HG03135 (cell line): ENCODE measurements at regions not wholly inside any gene's neighbourhood (a gene's known extent, or its start where the extent isn't known, plus 50 kb on each side); places are given as distances from the start of the nearest gene placed in this dataset.
"Not testable (repeated sequence)": the region's sequence is repeated elsewhere in the genome, so short reads cannot be mapped to it uniquely, and the experiment has no call there.

Source experiments
- ATAC-seq: cut with Tn5 transposase; IDR thresholded peaks from one replicate; pipeline ENCODE4 v1.9.1; 2021; ENCODE audit warnings: mild to moderate bottlenecking, moderate library complexity; ENCODE audit not compliant: unreplicated experiment

DNA sequence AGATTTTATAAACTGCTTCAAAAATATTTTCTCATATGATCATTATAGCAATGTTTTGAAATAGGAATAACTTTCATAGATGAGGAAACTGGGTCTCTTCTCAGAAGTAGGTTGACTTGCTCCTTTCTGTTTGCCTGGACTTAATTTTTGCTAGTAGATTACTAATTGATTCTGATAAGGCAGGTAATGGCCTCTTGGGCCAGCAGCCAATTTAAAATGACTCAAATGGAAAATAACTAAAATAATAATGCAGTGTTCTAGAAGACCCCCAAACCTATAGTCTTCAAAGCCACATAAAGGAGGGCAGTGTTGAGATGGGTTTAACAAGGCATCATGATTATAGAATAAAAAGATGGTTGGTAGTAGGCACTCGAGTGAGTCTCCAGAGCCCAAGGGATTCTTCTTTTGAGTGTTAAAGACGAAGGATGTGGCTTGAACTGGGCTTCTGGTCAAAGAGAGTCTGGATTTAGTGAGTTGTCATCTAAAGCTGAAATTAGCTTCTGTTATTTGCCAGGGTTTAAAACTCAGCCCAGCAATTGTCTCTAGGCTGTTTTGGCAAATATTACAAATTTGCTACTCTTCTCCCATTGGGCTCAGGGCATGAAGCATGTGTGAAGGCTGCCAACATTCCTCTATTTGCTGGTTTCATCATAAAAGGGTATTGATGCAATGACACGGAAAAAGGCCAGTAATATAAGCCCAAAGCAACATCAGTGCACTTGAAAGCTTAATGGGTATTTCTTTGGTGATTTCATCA, 297.1 kb upstream of the MEIS2 start:
- no peak for ATAC-seq

- no peak for ATAC-seq
Measured at GRCh38 chr15:37416103-37416502, 315.8 kb upstream of the MEIS2 start.

GRCh38 chr15:37425541-37425940, 325.2 kb upstream of the MEIS2 start:
- no peak for ATAC-seq

- not testable (repeated sequence) for ATAC-seq
Measured at GRCh38 chr15:37427393-37427792, 327.0 kb upstream of the MEIS2 start.

DNA sequence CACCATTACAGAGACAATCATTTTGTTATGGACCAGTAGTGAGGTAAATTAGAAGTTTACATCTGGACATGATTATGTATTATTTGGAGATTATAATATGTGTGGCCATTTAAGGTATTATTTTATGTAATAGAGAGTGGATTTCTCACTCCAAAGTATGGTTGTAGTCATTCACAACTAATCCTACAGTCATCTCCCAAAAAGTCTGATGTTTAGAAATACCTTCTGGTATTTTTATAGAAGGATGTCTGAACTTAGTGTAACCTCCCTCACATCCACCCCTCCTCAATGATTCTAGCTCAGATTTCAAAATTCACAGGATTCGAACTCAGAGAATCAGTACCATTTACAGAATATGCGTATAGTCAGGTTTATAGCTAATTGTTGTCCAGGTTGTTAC, 346.6 kb upstream of the MEIS2 start:
- no peak for ATAC-seq

DNA sequence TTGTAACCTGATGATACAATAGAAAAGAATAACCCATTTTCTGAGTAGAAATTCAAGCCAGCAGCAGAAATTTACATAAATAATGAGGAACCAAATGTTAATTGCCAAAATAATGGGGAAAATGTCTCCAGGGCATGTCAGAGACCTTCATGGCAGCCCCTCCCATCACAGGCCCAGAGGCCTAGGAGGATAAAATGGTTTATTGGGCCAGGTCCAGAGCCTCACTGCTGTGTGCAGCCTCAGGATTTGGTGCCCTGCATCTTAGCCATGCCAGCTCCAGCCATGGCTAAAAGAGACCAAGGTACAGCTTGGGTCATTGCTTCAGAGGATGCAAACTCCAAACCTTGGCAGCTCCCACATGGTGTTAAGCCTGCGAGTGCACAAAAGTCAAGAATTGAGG, 352.1 kb upstream of the MEIS2 start:
- no peak for ATAC-seq

DNA sequence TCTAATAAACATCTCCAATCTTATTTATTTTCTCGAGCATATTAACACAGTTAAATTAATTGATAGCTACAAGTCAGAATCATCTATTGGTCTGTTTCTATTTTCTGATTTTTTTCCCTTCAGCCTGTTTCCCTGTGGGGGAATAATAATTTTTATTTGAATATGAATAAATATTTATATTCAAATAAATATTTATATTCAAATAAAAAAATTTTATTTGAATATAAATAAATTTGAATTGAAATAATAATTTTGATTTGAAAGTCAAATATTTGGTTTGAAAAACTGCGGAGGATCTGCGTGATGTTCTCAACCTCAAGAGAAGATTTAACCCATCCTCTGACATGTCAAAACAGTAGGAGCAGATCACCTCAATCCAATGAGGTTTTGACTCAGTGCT, 380.1 kb upstream of the MEIS2 start:
- no peak for ATAC-seq

DNA sequence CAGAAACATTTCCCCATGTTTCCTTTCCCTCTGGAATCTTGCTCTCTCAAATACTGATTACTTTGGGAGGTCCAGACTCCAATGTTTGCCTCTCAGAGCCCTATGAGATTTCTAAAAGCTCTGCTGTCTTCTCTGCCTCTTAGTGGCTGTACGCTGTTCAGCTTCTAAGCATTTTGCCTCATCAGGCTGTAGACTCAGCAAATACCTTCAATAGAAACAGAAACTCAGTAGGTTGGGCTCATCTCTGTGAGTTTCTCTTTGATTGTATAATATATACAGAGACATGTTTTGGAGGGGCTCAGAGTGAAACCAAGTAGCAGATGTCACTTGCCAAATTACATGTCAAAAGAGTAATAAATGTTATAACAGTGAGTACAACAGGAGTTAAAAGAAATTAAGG, 380.8 kb upstream of the MEIS2 start:
- ATAC-seq: no peak

GRCh38 chr15:37483779-37484178, 383.4 kb upstream of the MEIS2 start:
- ATAC-seq: no peak

GRCh38 chr15:37485056-37485455, 384.7 kb upstream of the MEIS2 start:
- no peak for ATAC-seq

DNA sequence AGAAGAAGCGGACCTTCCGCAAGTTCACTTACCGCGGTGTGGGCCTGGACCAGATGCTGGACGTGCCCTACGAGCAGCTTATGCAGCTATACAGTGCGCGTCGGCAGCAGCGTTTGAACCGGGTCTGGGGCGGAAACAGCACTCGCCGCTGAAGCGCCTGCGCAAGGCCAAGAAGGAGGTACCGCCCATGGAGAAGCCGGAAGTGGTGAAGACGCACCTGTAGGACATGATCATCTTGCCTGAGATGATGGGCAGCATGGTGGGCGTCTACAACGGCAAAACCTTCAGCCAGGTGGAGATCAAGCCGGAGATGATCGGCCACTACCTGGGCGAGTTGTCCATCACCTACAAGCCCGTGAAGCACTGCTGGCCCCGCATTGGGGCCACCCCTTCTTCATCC, 390.4 kb upstream of the MEIS2 start:
- ATAC-seq: no peak

DNA sequence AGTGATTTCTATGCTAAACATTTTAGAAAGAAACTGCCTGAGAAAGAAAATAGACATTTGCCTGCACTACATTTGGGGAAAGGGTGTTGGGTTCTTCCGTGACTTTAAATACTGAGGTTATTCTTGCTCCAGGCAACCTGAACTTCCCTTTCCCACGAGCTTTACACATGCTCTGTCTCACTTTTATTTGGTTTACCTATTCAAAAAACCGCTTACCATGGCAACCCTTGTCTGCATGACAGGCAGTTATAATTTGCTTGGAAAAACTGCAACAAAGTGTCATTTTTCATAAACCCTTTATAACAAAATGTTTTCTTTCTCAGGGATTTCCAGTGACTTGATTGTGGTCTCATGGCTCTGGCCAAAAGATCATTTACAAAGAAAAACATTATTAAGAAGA, 416.3 kb upstream of the MEIS2 start:
- ATAC-seq: no peak

- ATAC-seq: no peak
Measured at GRCh38 chr15:37517191-37517895, 417.0 kb upstream of the MEIS2 start.

- no peak for ATAC-seq
Measured at GRCh38 chr15:37518436-37518835, 416.0 kb upstream of the TMCO5A start.

GRCh38 chr15:37520026-37520425, 414.4 kb upstream of the TMCO5A start:
- no peak for ATAC-seq

GRCh38 chr15:37520882-37521281, 413.6 kb upstream of the TMCO5A start:
- no peak for ATAC-seq

DNA sequence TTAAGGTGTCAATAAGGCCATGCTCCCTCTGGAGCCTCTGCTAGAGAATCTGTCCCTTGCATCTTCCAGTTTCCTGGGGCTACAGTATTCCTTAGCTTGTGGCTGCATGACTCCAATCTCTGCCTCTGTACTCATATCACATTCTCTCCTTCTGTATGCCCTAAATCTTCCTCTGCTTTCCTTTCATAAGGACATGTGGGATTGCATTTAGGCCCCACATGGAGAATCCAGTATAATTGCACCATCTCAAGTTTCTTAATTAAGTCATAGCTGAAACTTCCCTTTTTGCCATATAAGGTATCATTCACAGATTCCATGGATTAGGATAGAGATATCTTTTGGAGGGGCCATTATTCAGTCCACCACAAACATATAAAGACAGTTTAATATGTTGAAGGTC, 409.8 kb upstream of the TMCO5A start:
- no peak for ATAC-seq

- ATAC-seq: no peak
Measured at GRCh38 chr15:37528432-37528831, 406.0 kb upstream of the TMCO5A start.

DNA sequence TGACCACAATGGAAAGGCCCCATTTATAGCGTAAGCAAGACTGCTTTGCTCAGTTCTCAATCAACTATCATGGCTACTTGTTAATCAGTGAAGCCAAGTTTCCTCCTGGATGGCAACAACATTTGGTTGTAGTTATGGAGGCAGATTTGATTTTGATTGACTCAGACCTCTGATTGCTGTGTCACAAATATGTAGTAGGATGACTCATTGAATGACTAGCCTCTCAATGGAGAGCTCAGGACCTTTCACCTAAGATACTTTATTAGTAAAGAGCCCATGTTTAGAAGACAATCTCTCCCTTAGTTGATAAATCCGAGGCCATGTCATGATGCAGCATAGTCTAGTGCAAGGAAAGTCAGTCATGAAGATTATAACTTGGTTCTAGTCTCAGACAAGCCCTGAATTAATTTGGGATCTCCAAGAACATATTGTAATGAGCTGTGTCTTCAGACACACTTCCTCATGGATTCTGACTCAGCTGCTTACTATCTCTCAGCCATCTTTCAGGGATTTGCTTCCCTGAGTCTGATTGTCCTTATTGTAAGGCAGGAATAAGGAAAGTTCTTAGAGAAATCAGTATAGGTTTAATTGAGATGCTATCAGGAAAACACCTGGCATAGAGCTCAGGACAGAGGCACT, 397.4 kb upstream of the TMCO5A start:
- ATAC-seq: no peak

- no peak for ATAC-seq
Measured at GRCh38 chr15:37537802-37538201, 396.6 kb upstream of the TMCO5A start.

DNA sequence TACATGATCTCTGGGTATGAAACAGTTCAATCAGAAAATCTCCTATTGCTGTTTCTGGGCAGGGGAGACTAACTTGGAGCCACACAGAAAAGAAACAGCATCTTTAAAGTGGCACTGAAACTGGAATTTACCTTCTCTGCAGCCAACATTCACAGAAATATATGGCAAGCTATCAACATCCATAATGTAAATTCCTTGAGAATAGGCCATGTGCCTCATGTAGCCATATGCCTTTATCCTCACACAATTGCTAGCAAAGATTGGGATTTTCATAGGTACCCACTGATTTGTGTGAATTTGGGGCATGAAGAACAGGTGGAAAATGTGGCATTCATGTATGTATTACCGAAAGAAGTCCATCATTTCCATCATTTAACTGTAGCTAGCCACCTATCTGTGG, 386.3 kb upstream of the TMCO5A start:
- ATAC-seq: no peak

DNA sequence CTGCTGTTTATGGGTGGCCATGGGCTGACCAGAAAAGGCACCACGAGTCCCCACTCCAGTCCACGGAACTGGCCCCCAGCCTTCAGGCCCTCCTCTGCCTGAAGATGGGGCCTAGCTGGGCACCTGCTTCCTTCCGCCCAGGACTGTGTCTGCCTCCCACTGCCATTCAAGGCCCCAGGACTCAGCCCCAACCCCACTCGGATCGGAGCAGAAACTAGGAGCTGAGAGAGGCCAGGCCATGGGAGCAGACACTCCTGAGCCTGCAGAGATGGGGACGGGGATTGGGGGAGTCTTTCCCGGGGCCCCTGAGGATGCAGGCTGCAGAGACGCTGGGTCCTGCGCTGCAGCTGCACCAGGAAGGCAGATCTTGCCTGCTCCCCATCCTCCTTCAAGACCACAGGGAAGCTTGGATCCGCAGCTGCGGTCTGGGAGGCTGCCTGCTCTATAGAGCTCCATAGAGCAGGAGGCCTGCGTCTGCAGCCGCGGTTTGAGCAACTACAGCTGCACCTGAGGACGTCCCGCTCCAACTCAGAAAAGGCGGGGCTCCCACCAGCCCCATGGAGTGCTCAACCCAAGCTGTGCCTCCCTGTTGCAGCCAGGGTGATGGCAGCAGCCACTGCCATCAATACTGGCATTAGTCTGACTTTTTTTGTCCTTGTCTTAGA, 383.9 kb upstream of the TMCO5A start:
- ATAC-seq: no peak
